Trophoblast cell (in vitro differentiated cells and primary cell): ENCODE measurements at regions not wholly inside any gene's neighbourhood (a gene's known extent, or its start where the extent isn't known, plus 50 kb on each side); places are given as distances from the start of the nearest gene placed in this dataset.

ENCODE experiments used
- DNase-seq, 2 donors: peaks; one replicate each; pipeline ENCODE4 v3.0.0-alpha.2; 2016
- H2AFZ ChIP-seq: 2 replicates; pipeline ENCODE4 v1.6.1; 2013; ENCODE audit warnings: low read length, moderate library complexity, mild to moderate bottlenecking; ENCODE audit not compliant: insufficient read depth, poor library complexity
- H2AK5ac ChIP-seq: 2 replicates; pipeline ENCODE4 v1.6.1; 2013; ENCODE audit warnings: mild to moderate bottlenecking, low read length
- H2BK120ac ChIP-seq: 2 replicates; pipeline ENCODE4 v1.6.1; 2013; ENCODE audit warnings: low read length, mild to moderate bottlenecking, moderate library complexity; ENCODE audit not compliant: insufficient read depth, poor library complexity
- H2BK12ac ChIP-seq: 2 replicates; pipeline ENCODE4 v1.6.1; 2013; ENCODE audit warnings: mild to moderate bottlenecking, low read length, moderate library complexity
- H2BK5ac ChIP-seq: 2 replicates; pipeline ENCODE4 v1.6.1; 2013; ENCODE audit warnings: low read length, low read depth, moderate library complexity, mild to moderate bottlenecking; ENCODE audit not compliant: poor library complexity
- H3K14ac ChIP-seq: 2 replicates; pipeline ENCODE4 v1.6.1; 2013; ENCODE audit warnings: mild to moderate bottlenecking, low read length
- H3K18ac ChIP-seq: 2 replicates; pipeline ENCODE4 v1.6.1; 2013; ENCODE audit warnings: mild to moderate bottlenecking, low read length
- H3K23ac ChIP-seq: 2 replicates; pipeline ENCODE4 v1.6.1; 2013; ENCODE audit warnings: low read length
- H3K27ac ChIP-seq: 2 replicates; pipeline ENCODE4 v1.5.1; 2013; ENCODE audit warnings: low read depth, mild to moderate bottlenecking, inconsistent platforms, low read length, moderate library complexity
- H3K27me3 ChIP-seq: 2 replicates; pipeline ENCODE4 v1.6.1; 2013; ENCODE audit warnings: inconsistent platforms, mild to moderate bottlenecking, low read length, moderate library complexity; ENCODE audit not compliant: insufficient read depth
- H3K36me3 ChIP-seq, 2 experiments: 1 replicate in 1 of 2; 2 replicates in 1 of 2; pipeline ENCODE4 v1.6.1; 2013; ENCODE audit warnings: low read length in 2 of 2, mild to moderate bottlenecking in 2 of 2, moderate library complexity in 1 of 2; ENCODE audit not compliant: insufficient read depth in 2 of 2, control insufficient read depth in 1 of 2
- H3K4ac ChIP-seq: 2 replicates; pipeline ENCODE4 v1.6.1; 2013; ENCODE audit warnings: low read depth, mild to moderate bottlenecking, low read length, moderate library complexity
- H3K4me1 ChIP-seq, 2 experiments: 1 replicate in 1 of 2; 2 replicates in 1 of 2; pipeline ENCODE4 v1.6.1; 2013; ENCODE audit warnings: low read length in 2 of 2, mild to moderate bottlenecking in 2 of 2, moderate library complexity in 1 of 2; ENCODE audit not compliant: insufficient read depth in 2 of 2, control insufficient read depth in 1 of 2
- H3K4me2 ChIP-seq: 2 replicates; pipeline ENCODE4 v1.6.1; 2013; ENCODE audit warnings: inconsistent platforms, mild to moderate bottlenecking, low read length, moderate library complexity
- H3K4me3 ChIP-seq: 2 replicates; pipeline ENCODE4 v1.5.1; 2013; ENCODE audit warnings: mild to moderate bottlenecking, low read depth, low read length, inconsistent platforms
- H3K79me1 ChIP-seq: one replicate; pipeline ENCODE4 v1.6.1; 2013; ENCODE audit warnings: low read length
- H3K79me2 ChIP-seq: 2 replicates; pipeline ENCODE4 v1.6.1; 2013; ENCODE audit warnings: low read length, mild to moderate bottlenecking; ENCODE audit not compliant: control insufficient read depth, insufficient read depth, poor library complexity
- H3K9ac ChIP-seq: 2 replicates; pipeline ENCODE4 v1.6.1; 2013; ENCODE audit warnings: mild to moderate bottlenecking, low read length
- H3K9me3 ChIP-seq: 2 replicates; pipeline ENCODE4 v1.6.1; 2013; ENCODE audit warnings: low read depth, mild to moderate bottlenecking, control low read depth, inconsistent platforms, low read length; ENCODE audit not compliant: insufficient read depth
- H4K12ac ChIP-seq: 2 replicates; pipeline ENCODE4 v1.6.1; 2013; ENCODE audit warnings: low read depth, mild to moderate bottlenecking, low read length, moderate library complexity
- H4K8ac ChIP-seq: 2 replicates; pipeline ENCODE4 v1.6.1; 2013; ENCODE audit warnings: low read depth, mild to moderate bottlenecking, low read length, moderate library complexity
- H4K91ac ChIP-seq: one replicate; pipeline ENCODE4 v1.6.1; 2013; ENCODE audit warnings: low read depth, mild to moderate bottlenecking, low read length, moderate library complexity
- WGBS: extraction: QIAGEN DNeasy Blood & Tissue Kit; methylation state at CpG from one replicate; pipeline ENCODE4 v1.1.7; 2013; ENCODE audit warnings: missing lambda C conversion rate; ENCODE audit not compliant: insufficient read length, insufficient coverage; ENCODE audit errors: extremely low coverage; 5-methylcytosine and 5-hydroxymethylcytosine counted together

DNA sequence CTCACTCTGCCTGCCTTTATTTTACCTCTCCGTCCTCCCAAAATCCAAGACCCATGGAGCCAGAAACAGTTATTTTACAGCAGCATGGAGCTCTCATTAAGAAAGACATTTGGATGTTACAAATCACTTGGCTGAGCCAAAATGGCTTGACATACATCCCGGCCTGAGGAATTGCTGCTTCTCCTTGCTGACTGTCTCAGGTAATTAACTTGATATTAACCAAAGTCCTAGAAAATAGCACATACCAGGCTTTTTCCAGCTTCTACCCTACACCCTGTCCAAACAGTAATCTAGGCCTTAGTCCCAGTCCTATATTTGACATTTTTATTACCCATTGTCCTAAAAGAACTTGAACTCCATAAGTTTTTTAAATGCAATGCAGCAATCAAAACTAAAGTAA is 205.0 kb downstream of the TMX3 start:
- DNase-seq: no peak
- no peak overlapping the region for H3K23ac ChIP-seq
- no peak overlapping the region for H3K27ac ChIP-seq
- H3K4me1 ChIP-seq: peaks cover 0 to 4% of the 10 kb centered on the region in 2 experiments
- no peak overlapping the region for H3K4me2 ChIP-seq
- no peaks in the 10 kb centered on the region for H3K79me2 ChIP-seq
- H4K12ac ChIP-seq: no peak overlapping the region
- no peak overlapping the region for H2AFZ ChIP-seq
- no peak overlapping the region for H4K8ac ChIP-seq
- H3K14ac ChIP-seq: no peak overlapping the region
- H2BK5ac ChIP-seq: no peak overlapping the region
- H2BK120ac ChIP-seq: no peak overlapping the region
- H4K91ac ChIP-seq: no peak overlapping the region
- H2BK12ac ChIP-seq: no peak overlapping the region
- no peaks in the 10 kb centered on the region for H3K9me3 ChIP-seq
- no peak overlapping the region for H3K9ac ChIP-seq
- no peaks in the 10 kb centered on the region for H3K36me3 ChIP-seq
- H2AK5ac ChIP-seq: no peak overlapping the region
- H3K79me1 ChIP-seq: no peaks in the 10 kb centered on the region
- H3K27me3 ChIP-seq: no peaks in the 10 kb centered on the region
- no peak overlapping the region for H3K4ac ChIP-seq
- WGBS: no CpG with 5 or more reads among the region's 2 CpGs
- H3K4me3 ChIP-seq: no peak overlapping the region
- no peak overlapping the region for H3K18ac ChIP-seq

DNA sequence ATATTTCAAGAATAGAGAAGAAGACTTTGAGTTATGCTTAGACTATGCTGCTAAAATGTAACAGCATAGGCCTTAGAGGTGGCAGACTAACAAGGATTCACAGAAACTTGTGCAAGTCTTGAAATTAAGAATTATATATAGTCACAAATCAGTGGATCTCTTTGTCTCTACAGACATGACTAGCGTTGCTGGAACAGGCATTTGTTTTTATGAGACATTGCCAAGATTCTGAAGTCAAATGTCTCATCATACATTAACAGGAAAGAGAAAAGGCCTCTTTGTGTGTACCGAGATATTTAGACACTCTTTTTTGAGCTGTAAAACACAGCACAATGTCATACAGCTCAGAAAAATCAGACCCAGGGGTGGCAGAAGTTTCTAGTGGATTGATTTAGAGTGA is 207.1 kb downstream of the TMX3 start:
- no peaks in the 10 kb centered on the region for H3K4me1 ChIP-seq
- no peak overlapping the region for H2BK5ac ChIP-seq
- H2AK5ac ChIP-seq: no peak overlapping the region
- no peak overlapping the region for H3K23ac ChIP-seq
- no peaks in the 10 kb centered on the region for H3K36me3 ChIP-seq
- no peak overlapping the region for H2BK12ac ChIP-seq
- no peak overlapping the region for H3K18ac ChIP-seq
- no peaks in the 10 kb centered on the region for H3K27me3 ChIP-seq
- H4K91ac ChIP-seq: no peak overlapping the region
- no peak overlapping the region for H4K8ac ChIP-seq
- H3K4me2 ChIP-seq: no peak overlapping the region
- no peak overlapping the region for H4K12ac ChIP-seq
- DNase-seq: no peak
- no peak overlapping the region for H3K4me3 ChIP-seq
- no peak overlapping the region for H3K9ac ChIP-seq
- WGBS: no CpG with 5 or more reads among the region's 2 CpGs
- H2BK120ac ChIP-seq: no peak overlapping the region
- H3K9me3 ChIP-seq: no peaks in the 10 kb centered on the region
- H3K27ac ChIP-seq: no peak overlapping the region
- no peak overlapping the region for H3K4ac ChIP-seq
- H3K79me1 ChIP-seq: no peaks in the 10 kb centered on the region
- H2AFZ ChIP-seq: no peak overlapping the region
- no peak overlapping the region for H3K14ac ChIP-seq
- H3K79me2 ChIP-seq: no peaks in the 10 kb centered on the region

DNA sequence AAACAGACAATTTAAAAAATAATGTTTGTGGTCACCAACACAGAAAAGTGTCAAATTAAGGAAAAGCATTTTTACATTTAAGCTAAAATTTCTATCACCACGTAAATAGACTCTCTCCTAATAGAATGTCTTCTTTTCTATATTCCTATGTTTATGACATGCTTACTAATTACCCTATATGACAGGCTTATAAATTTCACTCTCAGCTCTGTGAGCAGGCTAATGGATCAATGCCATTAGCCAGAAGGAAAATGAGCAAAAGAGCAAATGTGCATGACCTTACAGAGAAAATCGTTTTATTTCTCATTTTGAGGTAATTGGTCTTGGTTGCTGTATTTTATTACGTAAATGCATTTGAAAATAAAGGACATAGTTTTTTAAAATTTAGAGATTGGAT is 209.7 kb downstream of the TMX3 start:
- H3K27ac ChIP-seq: no peak overlapping the region
- H3K4me2 ChIP-seq: no peak overlapping the region
- no peak overlapping the region for H3K4ac ChIP-seq
- no peaks in the 10 kb centered on the region for H3K79me2 ChIP-seq
- H2BK12ac ChIP-seq: no peak overlapping the region
- no peaks in the 10 kb centered on the region for H3K4me1 ChIP-seq
- no peaks in the 10 kb centered on the region for H3K9me3 ChIP-seq
- H3K4me3 ChIP-seq: no peak overlapping the region
- H3K23ac ChIP-seq: no peak overlapping the region
- no peak overlapping the region for H2AFZ ChIP-seq
- no peaks in the 10 kb centered on the region for H3K79me1 ChIP-seq
- no peak overlapping the region for H3K18ac ChIP-seq
- no peak overlapping the region for H4K12ac ChIP-seq
- no peak overlapping the region for H3K14ac ChIP-seq
- no peak overlapping the region for H2BK5ac ChIP-seq
- H3K27me3 ChIP-seq: no peaks in the 10 kb centered on the region
- no peak overlapping the region for H4K8ac ChIP-seq
- WGBS: no CpG with 5 or more reads among the region's 3 CpGs
- no peak overlapping the region for H2BK120ac ChIP-seq
- H2AK5ac ChIP-seq: no peak overlapping the region
- DNase-seq: no peak
- H3K9ac ChIP-seq: no peak overlapping the region
- no peak overlapping the region for H4K91ac ChIP-seq
- no peaks in the 10 kb centered on the region for H3K36me3 ChIP-seq

DNA sequence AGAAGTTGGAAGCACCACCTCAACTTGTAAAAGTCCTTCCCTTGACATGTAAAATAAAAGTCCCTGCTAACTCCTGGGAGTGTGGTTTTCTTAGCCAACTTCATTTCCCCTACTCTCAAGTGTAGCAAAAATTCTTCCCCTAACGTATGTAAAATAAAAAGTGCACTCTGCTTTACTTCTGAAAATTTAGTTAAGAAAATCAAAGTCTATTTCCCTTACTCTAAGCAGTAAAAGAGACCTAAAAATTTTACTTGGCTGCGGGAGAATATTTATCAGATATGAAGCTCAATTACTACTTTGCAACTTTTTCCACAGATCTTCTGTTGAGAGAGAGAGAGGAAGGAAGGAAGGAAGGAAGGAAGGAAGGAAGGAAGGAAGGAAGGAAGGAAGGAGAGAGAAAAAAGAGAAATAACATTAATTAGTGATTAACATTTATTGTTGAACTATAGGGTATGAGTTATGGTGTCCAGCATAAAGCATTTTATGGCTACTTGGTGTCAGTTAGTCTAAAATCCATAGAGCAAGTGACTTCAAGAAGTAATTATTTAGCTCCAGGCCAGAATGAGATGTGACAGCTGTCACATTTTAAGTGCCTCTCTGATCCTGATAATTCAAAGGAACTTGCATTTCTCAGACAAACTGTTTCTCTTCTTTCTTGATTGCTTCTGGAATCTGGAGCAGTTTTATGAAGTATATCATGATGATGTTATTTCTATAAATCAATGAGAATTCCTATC is 210.3 kb downstream of the TMX3 start:
- Histone ChIP-seq H3K36me3 (no peaks in the 10 kb centered on the region), H3K79me1 (no peaks in the 10 kb centered on the region), H3K14ac (no peak overlapping the region), H4K91ac (no peak overlapping the region), H3K4me2 (no peak overlapping the region), H3K4ac (no peak overlapping the region), H2BK120ac (no peak overlapping the region), H3K23ac (no peak overlapping the region), H3K9ac (no peak overlapping the region), H4K8ac (no peak overlapping the region), H3K79me2 (no peaks in the 10 kb centered on the region), H3K18ac (no peak overlapping the region), H3K9me3 (no peaks in the 10 kb centered on the region), H2BK12ac (no peak overlapping the region), H4K12ac (no peak overlapping the region), H3K27ac (no peak overlapping the region), H3K4me3 (no peak overlapping the region), H2AFZ (no peak overlapping the region), H3K27me3 (no peaks in the 10 kb centered on the region), H3K4me1 (no peaks in the 10 kb centered on the region), H2AK5ac (no peak overlapping the region), H2BK5ac (no peak overlapping the region)
- no peak for DNase-seq
- WGBS: no CpG with 5 or more reads among the region's 2 CpGs
